ENCODE measurements at regions not wholly inside any gene's neighbourhood (a gene's known extent, or its start where the extent isn't known, plus 50 kb on each side); places are given as distances from the start of the nearest gene placed in this dataset.

DNA sequence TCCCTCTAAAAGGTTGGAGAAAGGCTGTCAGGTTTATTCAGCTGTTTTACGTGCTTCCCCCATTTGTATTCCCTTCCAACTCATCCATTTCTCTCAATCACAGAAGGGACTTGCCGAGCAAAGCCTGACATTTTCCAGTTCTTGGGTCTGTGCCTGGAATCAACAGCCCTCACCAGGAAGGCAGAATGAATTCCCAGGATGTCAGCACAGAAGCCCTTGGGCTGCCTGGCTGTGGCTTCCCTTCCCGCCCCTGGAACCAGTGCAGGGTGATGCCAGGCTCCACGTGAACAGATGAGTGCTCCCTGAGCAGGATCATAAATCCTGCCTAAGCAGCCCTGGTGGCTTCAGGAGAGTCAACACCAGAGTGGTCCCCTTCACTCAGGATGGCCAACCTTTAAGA, 86.1 kb upstream of the CD83 start:
- Histone ChIP-seq H3K9me3 (no peaks in the 10 kb centered on the region), H3K27ac (no peak overlapping the region), H3K36me3 (no peaks in the 10 kb centered on the region), H3K4me3 (no peak overlapping the region), H3K4me1 (no peaks in the 10 kb centered on the region), H3K27me3 (peaks cover 0 to 24% of the 10 kb centered on the region in 2 donors)
- intact Hi-C loops (cut with DNase I), result no loop called here
- ATAC-seq (no peak), DNase-seq (no peak)
- TF ChIP-seq, protein P1, sequence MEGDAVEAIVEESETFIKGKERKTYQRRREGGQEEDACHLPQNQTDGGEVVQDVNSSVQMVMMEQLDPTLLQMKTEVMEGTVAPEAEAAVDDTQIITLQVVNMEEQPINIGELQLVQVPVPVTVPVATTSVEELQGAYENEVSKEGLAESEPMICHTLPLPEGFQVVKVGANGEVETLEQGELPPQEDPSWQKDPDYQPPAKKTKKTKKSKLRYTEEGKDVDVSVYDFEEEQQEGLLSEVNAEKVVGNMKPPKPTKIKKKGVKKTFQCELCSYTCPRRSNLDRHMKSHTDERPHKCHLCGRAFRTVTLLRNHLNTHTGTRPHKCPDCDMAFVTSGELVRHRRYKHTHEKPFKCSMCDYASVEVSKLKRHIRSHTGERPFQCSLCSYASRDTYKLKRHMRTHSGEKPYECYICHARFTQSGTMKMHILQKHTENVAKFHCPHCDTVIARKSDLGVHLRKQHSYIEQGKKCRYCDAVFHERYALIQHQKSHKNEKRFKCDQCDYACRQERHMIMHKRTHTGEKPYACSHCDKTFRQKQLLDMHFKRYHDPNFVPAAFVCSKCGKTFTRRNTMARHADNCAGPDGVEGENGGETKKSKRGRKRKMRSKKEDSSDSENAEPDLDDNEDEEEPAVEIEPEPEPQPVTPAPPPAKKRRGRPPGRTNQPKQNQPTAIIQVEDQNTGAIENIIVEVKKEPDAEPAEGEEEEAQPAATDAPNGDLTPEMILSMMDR (IDR thresholded peaks at IDR 0.05), result no peak

DNA sequence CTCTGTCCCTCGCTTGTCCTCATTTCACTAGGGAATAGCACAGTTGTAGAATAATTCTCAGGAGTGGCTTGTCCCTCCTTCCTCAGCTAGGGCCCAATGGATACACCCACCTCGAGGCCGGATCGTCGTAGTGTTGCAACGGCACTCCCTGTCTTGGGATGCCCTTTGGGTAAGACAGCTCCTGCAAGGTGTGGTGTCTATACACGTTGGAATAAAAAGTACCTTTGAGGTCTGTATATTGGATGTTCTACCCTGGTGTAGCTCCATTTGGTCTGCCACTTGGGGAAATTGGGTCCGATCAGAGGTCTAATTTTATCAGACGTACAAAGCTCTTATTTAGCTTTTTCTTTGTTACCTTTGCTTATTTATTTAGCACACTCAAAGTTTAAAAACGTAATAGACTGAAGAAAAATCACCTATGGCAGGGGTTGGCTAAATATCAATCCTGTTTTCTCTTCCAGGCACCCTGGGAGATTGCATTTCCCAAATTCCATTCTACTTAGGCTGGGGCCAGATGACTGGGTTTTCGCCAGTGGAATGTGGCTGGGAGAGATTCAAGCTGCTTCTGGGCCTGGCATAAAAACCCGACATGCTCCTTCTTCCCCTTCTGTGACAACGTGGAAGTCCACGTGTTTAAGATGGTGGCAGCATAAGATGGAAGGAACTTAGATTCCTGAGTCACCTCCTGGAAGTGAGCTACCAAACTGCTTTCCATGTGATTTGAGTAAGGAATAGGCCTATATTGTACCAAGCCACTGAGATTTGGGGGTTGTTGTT, 82.3 kb upstream of the CD83 start:
- DNase-seq (peak in 1 of 4 donors; percentile 13), ATAC-seq (peak; percentile 56)
- TF ChIP-seq, protein P1 (IDR thresholded peaks at IDR 0.05), result no peak
- Histone ChIP-seq H3K27me3 (peaks cover 0 to 12% of the 10 kb centered on the region in 2 donors), H3K36me3 (no peaks in the 10 kb centered on the region), H3K27ac (no peak overlapping the region), H3K4me1 (no peaks in the 10 kb centered on the region), H3K9me3 (no peaks in the 10 kb centered on the region), H3K4me3 (no peak overlapping the region)
- intact Hi-C loops (cut with DNase I), result no loop called here

DNA sequence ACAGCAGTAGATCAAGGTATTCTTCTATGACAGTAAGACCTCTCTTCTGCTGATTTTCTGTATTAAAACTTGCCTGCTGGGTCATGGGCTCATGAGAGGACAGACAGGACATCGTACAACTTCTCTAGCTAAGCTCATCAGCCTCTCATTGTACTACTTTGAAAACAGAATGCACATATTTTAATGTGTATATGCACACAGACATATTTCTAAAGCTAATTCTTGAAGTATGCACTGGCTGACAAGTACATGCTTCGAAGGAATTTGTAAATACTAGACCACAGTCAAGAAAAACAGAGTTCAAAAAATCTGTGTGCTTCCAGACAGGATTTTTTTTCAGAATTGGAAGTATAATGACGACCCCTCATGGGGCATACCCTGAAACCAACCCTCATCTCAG, 81.7 kb upstream of the CD83 start:
- no peaks in the 10 kb centered on the region for H3K4me1 ChIP-seq
- H3K27me3 ChIP-seq, result peaks cover 0 to 12% of the 10 kb centered on the region in 2 donors

DNA sequence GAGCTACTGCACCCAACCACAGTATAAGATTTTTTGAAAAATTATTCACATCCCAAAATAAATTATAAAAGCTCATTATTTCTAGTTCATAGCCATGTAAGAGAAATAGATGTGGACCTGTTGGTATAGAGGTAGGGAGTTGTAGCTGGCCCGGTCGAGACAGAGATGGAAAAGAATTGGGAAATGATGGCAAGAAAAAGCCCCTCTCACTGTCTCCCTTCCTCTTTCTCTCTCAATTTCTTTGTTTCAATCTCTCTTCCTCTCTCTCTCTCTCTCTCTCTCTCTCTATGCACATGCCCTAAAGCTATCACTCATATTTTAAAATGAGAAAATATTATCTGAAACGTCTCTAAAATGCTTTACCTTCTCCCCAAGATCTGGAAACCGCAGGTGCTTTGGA, 80.7 kb upstream of the CD83 start:
- Histone ChIP-seq H3K4me3 (no peak overlapping the region), H3K27ac (no peak overlapping the region), H3K36me3 (no peaks in the 10 kb centered on the region), H3K9me3 (no peaks in the 10 kb centered on the region), H3K27me3 (peaks cover 0 to 12% of the 10 kb centered on the region in 2 donors), H3K4me1 (no peaks in the 10 kb centered on the region)
- DNase-seq (no peak), ATAC-seq (no peak)
- TF ChIP-seq, protein P1 (IDR thresholded peaks at IDR 0.05), result no peak
- intact Hi-C loops (cut with DNase I), result no loop called here

More for the DNA sequence above, 81.7 kb upstream of the CD83 start:
- Histone ChIP-seq H3K27ac (no peak overlapping the region), H3K4me3 (no peak overlapping the region), H3K36me3 (no peaks in the 10 kb centered on the region), H3K9me3 (no peaks in the 10 kb centered on the region)
- DNase-seq, result no peak
- intact Hi-C loops (cut with DNase I), result no loop called here
- ATAC-seq, result no peak
- TF ChIP-seq, protein P1 (IDR thresholded peaks at IDR 0.05), result no peak

DNA sequence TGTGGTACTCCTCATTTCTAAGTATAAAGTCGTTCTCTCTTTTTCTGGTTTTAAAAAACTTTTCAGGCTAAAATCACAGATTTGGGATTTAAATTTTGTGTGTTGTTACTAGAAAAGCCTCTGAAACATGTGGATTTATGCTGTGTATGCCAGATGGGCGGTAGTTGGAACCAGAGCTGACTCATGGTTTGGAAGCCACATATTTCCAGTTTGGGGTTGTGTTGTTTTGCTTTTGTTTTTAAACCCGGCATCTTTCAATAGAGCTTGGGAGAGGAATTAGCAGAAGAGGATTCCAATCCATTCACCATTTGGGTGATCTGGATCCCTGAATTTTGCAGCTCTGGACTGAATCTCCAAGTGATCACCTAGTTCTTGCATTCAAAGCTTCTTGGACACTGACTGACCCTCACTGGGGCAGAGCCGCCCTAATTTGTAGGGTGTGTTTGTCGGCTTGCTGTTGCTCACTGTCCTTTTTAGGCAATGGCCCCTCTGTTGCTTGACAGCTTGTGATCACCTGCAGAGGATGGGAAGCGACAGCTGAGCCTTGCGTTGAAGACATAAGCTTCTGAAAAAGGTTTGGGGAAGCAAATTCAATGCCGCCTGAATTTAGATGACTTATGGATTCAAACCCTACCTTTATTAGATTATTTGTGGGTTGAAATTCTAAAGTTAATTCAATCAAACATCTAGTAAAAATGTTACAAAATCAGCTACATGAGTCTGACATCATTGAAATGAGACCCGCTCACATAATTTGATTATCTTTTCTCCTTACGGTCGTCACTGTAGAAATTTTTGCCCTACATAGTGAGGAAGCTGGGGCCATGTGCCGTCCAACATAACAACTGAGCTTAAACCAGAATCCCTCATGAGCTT, 79.9 kb upstream of the CD83 start:
- no peaks in the 10 kb centered on the region for H3K4me1 ChIP-seq
- intact Hi-C loops (cut with DNase I), result no loop called here
- TF ChIP-seq, protein P1 (IDR thresholded peaks at IDR 0.05), result no peak
- peak; percentile 58 for ATAC-seq
- H3K27ac ChIP-seq, result no peak overlapping the region
- no peaks in the 10 kb centered on the region for H3K9me3 ChIP-seq
- peaks cover 0 to 12% of the 10 kb centered on the region in 2 donors for H3K27me3 ChIP-seq
- H3K4me3 ChIP-seq, result no peak overlapping the region
- H3K36me3 ChIP-seq, result no peaks in the 10 kb centered on the region
- no peak for DNase-seq
